NCI-H345 treated with DMSO at 0.1 percent for 48 hours (cell line): ENCODE measurements at regions not wholly inside any gene's neighbourhood (a gene's known extent, or its start where the extent isn't known, plus 50 kb on each side); places are given as distances from the start of the nearest gene placed in this dataset.

ENCODE experiments used
- DNase-seq: peaks from one replicate; lab custom pipeline; 2025; ENCODE audit not compliant: unreplicated experiment; lab: John Stamatoyannopoulos, UW

- DNase-seq: no peak
These were observed 51.1 kb downstream of the HYCC1 start for GRCh38 chr7:22962775-22963350.

GRCh38 chr7:22958742-22959141 lies 55.2 kb downstream of the HYCC1 start:
- DNase-seq: no peak

- DNase-seq: no peak
These were observed 59.7 kb downstream of the HYCC1 start for GRCh38 chr7:22954251-22954650.

GRCh38 chr7:22952306-22953015 lies 61.5 kb downstream of the HYCC1 start:
- no peak for DNase-seq

GRCh38 chr7:22949944-22950343 lies 64.0 kb downstream of the HYCC1 start:
- no peak for DNase-seq

GRCh38 chr7:22949221-22949620 lies 64.7 kb downstream of the HYCC1 start:
- no peak for DNase-seq

GRCh38 chr7:22948770-22949169 lies 65.2 kb downstream of the HYCC1 start:
- no peak for DNase-seq

GRCh38 chr7:22945584-22945983 lies 68.3 kb downstream of the HYCC1 start:
- no peak for DNase-seq

- DNase-seq: no peak
These were observed 69.4 kb downstream of the HYCC1 start for GRCh38 chr7:22944510-22944909.

GRCh38 chr7:22944022-22944421 lies 69.9 kb downstream of the HYCC1 start:
- DNase-seq: no peak

- no peak for DNase-seq
These were observed 71.7 kb downstream of the HYCC1 start for GRCh38 chr7:22942191-22942590.

- no peak for DNase-seq
These were observed 74.1 kb downstream of the HYCC1 start for GRCh38 chr7:22939842-22940241.

GRCh38 chr7:22937946-22938345 lies 76.0 kb downstream of the HYCC1 start:
- DNase-seq: no peak

- DNase-seq: no peak
These were observed 77.7 kb downstream of the HYCC1 start for GRCh38 chr7:22936246-22936645.

GRCh38 chr7:22935269-22935668 lies 78.7 kb downstream of the HYCC1 start:
- DNase-seq: no peak

GRCh38 chr7:22934473-22935065 lies 79.4 kb downstream of the HYCC1 start:
- DNase-seq: no peak

- DNase-seq: no peak
These were observed 79.9 kb downstream of the HYCC1 start for GRCh38 chr7:22934023-22934422.

- DNase-seq: no peak
These were observed 81.0 kb downstream of the HYCC1 start for GRCh38 chr7:22932896-22933295.

GRCh38 chr7:22931011-22931410 lies 82.9 kb downstream of the HYCC1 start:
- DNase-seq: no peak

- no peak for DNase-seq
These were observed 91.6 kb downstream of the HYCC1 start for GRCh38 chr7:22922307-22922706.

- no peak for DNase-seq
These were observed 92.4 kb downstream of the HYCC1 start for GRCh38 chr7:22921386-22922086.

- DNase-seq: no peak
These were observed 93.3 kb downstream of the HYCC1 start for GRCh38 chr7:22920672-22921071.
